Bronchial epithelial cell (primary cell): ENCODE measurements at regions not wholly inside any gene's neighbourhood (a gene's known extent, or its start where the extent isn't known, plus 50 kb on each side); places are given as distances from the start of the nearest gene placed in this dataset.

Experiments used
- DNase-seq: peaks from one replicate; pipeline ENCODE4 v3.0.0-alpha.2; 2010; ENCODE audit warnings: low read depth
- FAIRE-seq: peaks from 2 replicates; lab custom pipeline; 2011; peaks lifted over from hg19 to GRCh38; lab: Jason Lieb, UNC
- H3K27me3 ChIP-seq: 2 replicates; pipeline ENCODE4 v1.5.1; 2011; ENCODE audit warnings: low read length; ENCODE audit not compliant: control insufficient read depth, insufficient read depth
- H3K36me3 ChIP-seq: 2 replicates; pipeline ENCODE4 v1.5.1; 2011; ENCODE audit warnings: low read length; ENCODE audit not compliant: control insufficient read depth, insufficient read depth
- H3K4me3 ChIP-seq: 2 replicates; pipeline ENCODE4 v1.5.1; 2011; ENCODE audit warnings: mild to moderate bottlenecking, low read depth, low read length, control low read depth
- TF ChIP-seq, protein P1 (sequence below): IDR thresholded peaks from 2 replicates; pipeline ENCODE4 v1.5.1; 2011; ENCODE audit warnings: mild to moderate bottlenecking, moderate library complexity, low read length, control low read depth, inconsistent platforms; ENCODE audit not compliant: insufficient read depth, severe bottlenecking

GRCh38 chr12:65622056-65622455 is 202.2 kb upstream of the HMGA2 start:
- no peak for FAIRE-seq
- H3K36me3 ChIP-seq = no peaks in the 10 kb centered on the region

DNA sequence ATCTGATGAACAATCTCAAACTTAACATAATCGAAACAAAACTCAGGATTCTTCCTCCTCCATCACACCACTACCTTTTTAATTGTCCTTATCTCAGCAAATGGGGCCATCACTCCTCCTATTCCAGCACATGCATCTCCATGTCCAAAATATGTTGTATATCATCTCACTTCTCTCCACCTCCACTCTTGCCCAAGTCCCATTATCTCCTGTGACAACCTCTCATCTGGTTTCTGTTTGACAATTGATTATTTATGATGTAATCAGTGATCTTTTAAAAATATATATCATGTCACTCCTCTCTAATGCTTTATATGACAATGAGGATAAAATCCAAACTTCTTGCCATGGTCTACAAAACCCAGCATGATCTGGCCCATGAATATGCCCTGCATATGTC is 200.8 kb upstream of the HMGA2 start:
- no peak for FAIRE-seq
- H3K4me3 ChIP-seq = no peak overlapping the region
- TF ChIP-seq, protein P1, sequence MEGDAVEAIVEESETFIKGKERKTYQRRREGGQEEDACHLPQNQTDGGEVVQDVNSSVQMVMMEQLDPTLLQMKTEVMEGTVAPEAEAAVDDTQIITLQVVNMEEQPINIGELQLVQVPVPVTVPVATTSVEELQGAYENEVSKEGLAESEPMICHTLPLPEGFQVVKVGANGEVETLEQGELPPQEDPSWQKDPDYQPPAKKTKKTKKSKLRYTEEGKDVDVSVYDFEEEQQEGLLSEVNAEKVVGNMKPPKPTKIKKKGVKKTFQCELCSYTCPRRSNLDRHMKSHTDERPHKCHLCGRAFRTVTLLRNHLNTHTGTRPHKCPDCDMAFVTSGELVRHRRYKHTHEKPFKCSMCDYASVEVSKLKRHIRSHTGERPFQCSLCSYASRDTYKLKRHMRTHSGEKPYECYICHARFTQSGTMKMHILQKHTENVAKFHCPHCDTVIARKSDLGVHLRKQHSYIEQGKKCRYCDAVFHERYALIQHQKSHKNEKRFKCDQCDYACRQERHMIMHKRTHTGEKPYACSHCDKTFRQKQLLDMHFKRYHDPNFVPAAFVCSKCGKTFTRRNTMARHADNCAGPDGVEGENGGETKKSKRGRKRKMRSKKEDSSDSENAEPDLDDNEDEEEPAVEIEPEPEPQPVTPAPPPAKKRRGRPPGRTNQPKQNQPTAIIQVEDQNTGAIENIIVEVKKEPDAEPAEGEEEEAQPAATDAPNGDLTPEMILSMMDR = no peak
- H3K36me3 ChIP-seq = no peaks in the 10 kb centered on the region
- DNase-seq = no peak
- H3K27me3 ChIP-seq = no peaks in the 10 kb centered on the region

More at GRCh38 chr12:65622056-65622455, 202.2 kb upstream of the HMGA2 start:
- TF ChIP-seq, protein P1 = no peak
- no peaks in the 10 kb centered on the region for H3K27me3 ChIP-seq
- H3K4me3 ChIP-seq = no peak overlapping the region
- no peak for DNase-seq

DNA sequence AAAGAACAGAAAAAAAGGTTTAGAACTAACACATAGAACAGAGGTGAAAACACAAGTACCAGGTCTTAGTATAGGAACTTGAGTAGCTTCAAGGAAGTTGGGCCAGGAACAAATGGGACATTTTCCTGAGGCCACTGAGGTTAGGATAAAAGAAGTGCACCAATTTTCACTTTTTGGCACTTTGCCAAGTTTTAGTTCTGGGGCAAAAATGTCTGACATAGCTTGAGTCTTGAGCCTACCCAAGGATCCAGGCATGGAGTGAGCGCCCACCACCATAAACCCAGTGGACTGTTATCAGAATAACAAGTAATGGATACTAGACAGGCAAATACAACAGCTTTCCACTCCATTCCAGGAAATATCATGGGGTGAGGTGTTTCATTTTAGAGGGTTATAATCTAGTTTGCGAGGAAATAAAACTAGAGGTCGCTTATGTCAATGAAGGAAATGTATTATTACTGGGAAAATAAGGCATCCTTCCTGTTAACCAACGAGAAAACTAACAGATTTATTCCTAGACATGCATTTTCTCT is 199.7 kb upstream of the HMGA2 start:
- no peak overlapping the region for H3K4me3 ChIP-seq
- FAIRE-seq = no peak
- TF ChIP-seq, protein P1 = no peak
- no peaks in the 10 kb centered on the region for H3K27me3 ChIP-seq
- DNase-seq = no peak
- no peaks in the 10 kb centered on the region for H3K36me3 ChIP-seq

- DNase-seq (peak; percentile 24), FAIRE-seq (no peak)
- TF ChIP-seq, protein P1 = no peak
- no peaks in the 10 kb centered on the region for H3K36me3 ChIP-seq
- no peak overlapping the region for H3K4me3 ChIP-seq
- no peaks in the 10 kb centered on the region for H3K27me3 ChIP-seq
Observed at GRCh38 chr12:65628061-65628460, 196.2 kb upstream of the HMGA2 start.

GRCh38 chr12:65630555-65630954 is 193.7 kb upstream of the HMGA2 start:
- TF ChIP-seq, protein P1 = no peak
- H3K36me3 ChIP-seq = no peaks in the 10 kb centered on the region
- no peak overlapping the region for H3K4me3 ChIP-seq
- H3K27me3 ChIP-seq = no peaks in the 10 kb centered on the region
- DNase-seq = peak; percentile 45
- FAIRE-seq = no peak

DNA sequence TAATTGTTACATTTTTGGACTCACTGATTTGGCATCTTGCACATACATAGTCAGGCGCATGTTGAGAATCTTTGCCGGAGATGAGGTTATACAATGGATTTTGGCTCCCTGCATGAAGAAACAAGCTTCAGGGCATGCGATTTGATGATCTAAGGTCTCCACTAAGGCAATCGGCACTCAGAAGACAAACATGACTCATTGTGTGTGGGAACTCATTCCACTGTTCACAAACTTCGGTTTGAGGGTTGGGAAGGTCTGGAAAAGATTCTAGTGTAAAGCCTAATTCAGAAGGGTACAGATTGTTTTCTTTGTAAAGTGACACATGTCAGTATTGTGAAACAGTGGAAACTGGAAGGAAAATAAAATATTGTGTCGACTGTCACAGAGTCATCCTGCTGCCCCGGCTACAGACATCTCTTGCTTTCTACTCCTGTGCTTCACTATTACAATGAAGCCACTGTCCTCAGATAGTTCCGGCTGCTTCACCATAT is 192.6 kb upstream of the HMGA2 start:
- TF ChIP-seq, protein P1 = no peak
- DNase-seq (peak; percentile 100), FAIRE-seq (peak; percentile 98)
- Histone ChIP-seq H3K27me3 (no peaks in the 10 kb centered on the region), H3K4me3 (no peak overlapping the region), H3K36me3 (no peaks in the 10 kb centered on the region)
